HG03442 (cell line): ENCODE measurements at regions not wholly inside any gene's neighbourhood (a gene's known extent, or its start where the extent isn't known, plus 50 kb on each side); places are given as distances from the start of the nearest gene placed in this dataset.

Source experiments
- ATAC-seq: cut with Tn5 transposase; IDR thresholded peaks from one replicate; pipeline ENCODE4 v1.9.1; 2021; ENCODE audit warnings: mild to moderate bottlenecking, moderate library complexity; ENCODE audit not compliant: unreplicated experiment

DNA sequence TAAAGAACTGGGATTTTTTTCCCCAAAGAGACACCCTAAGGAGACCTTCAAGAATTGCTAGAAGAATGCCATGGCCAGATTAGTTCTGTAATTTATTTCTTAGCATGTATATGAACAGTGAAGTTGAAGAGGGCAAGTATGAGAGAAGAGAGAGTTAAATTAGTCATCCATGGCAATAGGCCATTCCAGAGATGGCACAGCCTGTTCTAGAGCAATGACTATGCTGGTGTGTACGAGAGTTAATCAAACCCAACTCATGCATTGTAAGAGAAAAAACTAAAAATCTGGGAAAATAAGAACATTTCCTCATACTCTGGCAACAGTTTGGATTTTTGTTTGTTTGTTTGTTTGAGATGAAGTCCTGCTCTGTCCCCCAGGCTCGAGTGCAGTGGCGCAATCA is 112.1 kb upstream of the PIK3C3 start:
- ATAC-seq: no peak

- no peak for ATAC-seq
Measured at GRCh38 chr18:41829647-41830516, 125.2 kb upstream of the PIK3C3 start.

DNA sequence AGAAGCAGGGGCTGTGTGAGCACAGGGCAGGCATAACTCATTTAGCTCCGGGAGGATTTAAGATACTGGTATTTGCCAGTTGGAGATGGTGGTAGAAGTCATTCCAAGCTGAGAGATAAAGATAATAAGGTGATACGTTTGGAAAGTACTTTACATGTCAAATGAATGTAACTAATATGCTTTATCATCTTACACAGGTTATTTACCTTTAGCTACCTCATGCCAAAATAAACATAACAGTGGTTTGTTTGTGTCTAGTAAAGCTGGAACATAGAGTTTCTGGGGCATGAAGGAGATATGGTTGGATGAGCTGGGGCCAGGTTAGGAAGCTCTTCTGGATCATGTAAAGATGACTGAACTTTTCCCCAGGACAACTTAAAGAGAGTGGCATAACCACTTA is 126.9 kb upstream of the PIK3C3 start:
- ATAC-seq: no peak

GRCh38 chr18:41820784-41821183 is 134.2 kb upstream of the PIK3C3 start:
- ATAC-seq: peak; percentile 57

DNA sequence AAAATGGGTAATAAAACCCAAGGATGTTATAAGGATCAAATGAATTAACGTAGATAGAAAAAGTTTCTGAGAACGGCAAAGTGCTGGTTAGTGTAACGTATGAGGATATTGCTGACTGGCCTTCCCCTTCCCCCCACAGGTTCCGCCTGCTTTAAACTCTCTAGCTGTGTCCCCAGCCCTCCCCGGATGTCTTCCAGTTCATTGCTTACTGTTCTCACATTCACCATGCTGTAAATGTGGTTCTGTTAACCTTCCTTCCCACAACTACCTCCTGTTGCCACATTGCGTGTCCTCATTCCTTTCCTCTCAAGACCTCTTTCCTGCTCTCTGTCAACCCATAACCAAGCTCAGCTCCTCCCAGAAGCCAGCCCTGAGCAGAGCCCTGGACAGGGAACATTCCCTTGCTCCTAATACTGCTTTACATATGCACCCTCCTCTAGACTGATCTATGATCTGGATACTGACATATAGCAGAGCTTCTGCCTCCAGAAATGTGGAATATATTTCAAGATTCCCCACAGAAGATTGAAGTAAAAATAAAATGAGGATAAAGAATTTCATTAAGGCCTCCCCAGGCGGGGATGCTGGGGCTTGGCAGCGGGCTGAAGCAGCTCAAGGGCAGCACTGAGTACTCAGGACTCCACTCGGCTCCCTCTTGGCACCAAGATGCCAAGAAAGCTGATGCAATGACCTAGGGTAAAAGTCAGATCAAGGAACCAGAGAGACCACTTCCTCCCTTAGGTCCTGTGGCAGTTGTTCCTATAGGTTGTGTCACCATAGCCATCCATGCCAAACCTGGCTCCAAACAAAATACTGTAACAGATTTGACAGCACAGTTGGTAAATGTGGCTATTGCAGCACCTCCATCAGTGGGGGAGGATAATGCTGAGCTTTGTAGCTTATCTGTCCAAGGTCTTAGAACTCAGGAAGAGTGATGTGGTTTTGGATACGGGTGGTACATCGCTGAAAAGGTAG is 136.4 kb upstream of the PIK3C3 start:
- no peak for ATAC-seq

DNA sequence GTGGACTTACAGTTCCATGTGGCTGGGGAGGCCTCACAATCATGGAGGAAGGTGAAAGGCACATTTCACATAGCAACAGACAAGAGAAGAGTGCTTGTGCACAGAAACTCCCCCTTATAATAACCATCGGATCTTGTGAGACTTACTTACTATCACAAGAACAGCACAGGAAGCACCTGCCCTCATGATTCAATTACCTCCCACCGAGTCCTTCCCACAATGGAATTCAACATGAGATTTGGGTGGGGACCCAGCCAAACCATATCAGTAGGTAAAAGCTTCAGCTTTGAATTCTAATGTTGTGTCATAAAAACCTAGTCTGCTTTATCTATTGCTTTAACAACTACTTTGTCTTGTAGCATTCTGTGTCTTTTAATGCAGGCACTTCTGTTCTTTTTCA is 140.4 kb upstream of the PIK3C3 start:
- ATAC-seq: no peak

- no peak for ATAC-seq
Measured at GRCh38 chr18:41809652-41810051, 145.4 kb upstream of the PIK3C3 start.

GRCh38 chr18:41805341-41805740 is 149.7 kb upstream of the PIK3C3 start:
- no peak for ATAC-seq

- no peak for ATAC-seq
Measured at GRCh38 chr18:41798879-41799278, 156.2 kb upstream of the PIK3C3 start.

DNA sequence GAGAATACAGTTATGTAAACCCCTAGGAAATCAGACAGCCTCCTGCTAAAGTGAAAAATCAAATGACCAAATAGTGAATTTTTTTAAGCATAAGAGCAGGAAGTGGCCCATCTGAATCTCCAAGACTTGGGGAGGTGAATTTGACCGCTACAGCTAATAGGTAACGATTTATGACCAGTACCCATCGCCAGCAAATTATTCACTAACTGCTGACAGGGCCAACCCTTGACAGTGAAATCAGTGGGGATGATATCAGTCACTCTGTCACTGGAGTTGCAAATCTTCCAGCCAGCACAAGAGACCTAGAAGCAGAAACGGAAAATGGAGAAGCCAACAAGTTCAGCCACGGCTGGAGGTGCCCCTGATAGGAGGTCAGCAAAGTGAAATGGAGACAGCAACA is 164.3 kb upstream of the PIK3C3 start:
- ATAC-seq: no peak

DNA sequence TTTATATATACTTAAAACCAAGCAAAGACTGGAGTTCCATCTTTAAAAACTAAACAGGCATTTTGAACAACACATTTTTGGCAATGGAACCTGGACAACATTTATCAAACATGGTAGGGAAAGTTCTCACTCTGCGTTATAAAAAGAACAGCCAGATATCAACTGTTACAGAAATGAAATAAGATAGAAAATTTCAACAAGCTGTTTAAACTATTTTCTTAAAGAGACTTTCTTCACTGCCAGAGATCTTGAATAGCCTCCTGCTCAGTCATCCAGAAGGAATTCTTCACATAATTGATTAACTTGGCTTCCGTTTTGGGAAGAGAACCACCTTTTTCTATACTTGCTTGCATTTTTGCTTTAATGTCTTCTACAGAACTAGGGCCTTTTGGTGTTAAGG is 166.0 kb upstream of the PIK3C3 start:
- ATAC-seq: no peak

GRCh38 chr18:41783879-41784278 is 171.2 kb upstream of the PIK3C3 start:
- no peak for ATAC-seq

DNA sequence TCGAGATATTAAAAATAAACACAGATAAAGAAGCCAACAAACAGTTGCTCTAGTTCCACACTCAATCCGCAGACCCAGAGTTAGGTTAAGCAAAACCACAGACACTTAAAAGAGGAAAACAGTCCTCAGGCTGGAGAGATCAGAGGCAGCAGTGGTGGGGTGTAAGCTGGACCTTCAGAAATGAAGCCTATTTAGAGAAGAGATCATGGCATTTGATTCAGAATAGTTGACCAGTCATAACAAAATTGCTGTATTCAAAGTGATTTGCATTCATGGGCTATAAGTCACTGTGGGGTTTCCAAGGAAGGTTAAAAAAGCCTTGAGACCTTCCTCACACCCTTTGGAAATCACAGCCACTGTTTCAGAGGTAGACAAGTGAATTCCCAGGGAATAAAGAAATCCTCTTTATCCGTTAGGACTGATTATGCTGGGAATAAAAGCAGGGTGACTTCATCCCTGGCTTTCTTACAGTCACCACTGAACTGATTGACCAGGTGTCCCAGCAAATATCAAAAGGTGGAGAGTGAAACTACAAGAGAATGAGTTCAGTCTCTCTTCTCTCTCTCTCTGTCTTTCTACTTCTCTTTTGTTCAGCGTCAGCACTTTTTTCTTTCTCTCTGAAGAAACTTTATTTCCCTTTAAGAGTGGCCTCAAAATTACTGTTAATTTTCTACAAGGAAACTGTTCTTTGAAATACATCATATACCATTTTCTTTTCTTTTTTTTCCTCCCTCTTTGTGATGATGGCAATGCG is 171.8 kb upstream of the PIK3C3 start:
- ATAC-seq: no peak

GRCh38 chr18:41771973-41772372 is 183.1 kb upstream of the PIK3C3 start:
- ATAC-seq: no peak

DNA sequence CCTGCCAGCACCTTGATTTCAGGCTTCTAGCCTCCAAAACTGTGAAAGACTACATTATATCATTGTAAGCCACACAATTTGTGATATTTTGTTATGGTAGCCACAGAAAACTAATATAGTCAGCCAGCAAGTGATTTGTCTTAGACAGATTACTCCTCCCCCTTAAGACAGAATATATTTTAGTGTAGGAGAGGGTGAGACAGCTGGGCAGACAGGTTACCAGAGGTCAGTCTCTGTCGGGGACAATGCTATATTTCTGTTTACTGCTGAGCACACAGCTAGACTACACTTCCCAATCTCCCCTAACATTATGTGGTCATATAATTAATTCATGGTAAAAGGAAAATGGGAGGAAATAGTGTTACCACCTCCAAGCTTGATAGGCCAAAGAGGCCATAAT is 185.8 kb upstream of the PIK3C3 start:
- ATAC-seq: no peak

GRCh38 chr18:41768467-41768866 is 186.6 kb upstream of the PIK3C3 start:
- ATAC-seq: no peak

DNA sequence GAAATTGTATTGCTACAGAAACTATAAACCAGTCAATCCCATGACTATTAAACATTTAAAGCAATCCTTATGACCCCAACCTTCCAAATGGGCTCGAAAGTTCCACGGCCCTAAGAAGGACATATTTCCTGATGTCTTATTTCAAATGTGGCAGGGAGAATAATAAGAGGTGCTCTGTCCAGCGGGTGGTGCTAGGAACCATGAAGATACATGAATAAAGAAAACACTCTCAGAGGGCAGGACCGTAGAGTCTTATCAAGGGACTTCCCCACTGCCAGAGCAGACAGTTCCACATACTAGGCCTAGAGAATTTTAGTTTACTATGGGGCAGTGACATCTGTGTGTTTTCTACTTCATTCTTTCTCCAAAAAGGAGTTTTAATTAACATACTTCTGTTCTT is 187.1 kb upstream of the PIK3C3 start:
- no peak for ATAC-seq

DNA sequence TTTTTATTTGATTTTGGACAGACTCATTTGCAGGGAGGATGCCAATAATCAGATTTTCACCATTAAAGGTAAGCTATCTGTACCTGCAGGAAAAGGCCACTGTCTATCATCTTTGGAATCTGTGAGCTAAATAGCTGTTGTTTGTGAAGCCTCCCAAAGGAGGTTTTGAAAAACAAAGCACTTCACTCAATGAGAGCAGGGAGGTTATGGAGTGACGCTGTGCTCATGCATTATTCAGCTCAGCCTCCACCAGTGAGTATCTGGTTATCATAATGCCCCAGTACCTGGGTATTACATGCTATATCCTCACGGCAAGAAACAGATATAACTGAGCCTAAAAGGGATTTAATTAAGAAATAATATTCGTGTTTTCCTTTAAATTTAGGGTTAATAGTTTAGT is 189.6 kb upstream of the PIK3C3 start:
- no peak for ATAC-seq

- no peak for ATAC-seq
Measured at GRCh38 chr18:41763361-41763760, 191.7 kb upstream of the PIK3C3 start.

DNA sequence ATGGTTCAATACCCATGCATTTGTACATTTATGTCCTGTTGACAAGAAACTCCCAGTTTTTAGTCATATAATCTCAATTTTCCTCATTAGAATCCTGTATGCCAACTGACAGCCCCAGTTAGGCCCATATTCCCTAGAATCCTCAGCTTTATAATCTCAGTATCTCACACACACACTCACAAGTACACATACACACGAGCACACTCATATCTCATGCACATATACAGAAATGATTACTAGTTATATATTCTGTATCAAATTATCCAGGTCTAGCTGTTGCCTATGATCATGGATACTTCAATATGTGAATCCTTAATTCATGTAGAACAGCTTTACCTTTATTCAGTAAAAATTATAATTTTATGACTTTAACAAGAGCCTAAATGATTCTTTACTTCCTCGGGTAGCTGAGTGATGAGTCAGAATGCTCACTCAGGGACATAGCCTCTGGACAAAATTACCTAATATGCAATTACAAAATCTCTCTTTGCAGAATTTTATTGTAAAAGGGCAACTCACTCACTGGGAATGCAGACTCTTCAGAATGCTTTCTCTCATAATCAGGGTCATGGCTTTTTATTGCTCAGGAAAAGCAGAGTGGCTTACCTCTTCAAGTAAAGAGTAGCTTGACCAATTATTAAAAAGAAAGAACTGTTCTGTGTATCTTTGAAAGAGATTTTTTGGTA is 193.6 kb upstream of the PIK3C3 start:
- no peak for ATAC-seq

- ATAC-seq: no peak
Measured at GRCh38 chr18:41758534-41758933, 196.5 kb upstream of the PIK3C3 start.
